ENCODE measurements at regions not wholly inside any gene's neighbourhood (a gene's known extent, or its start where the extent isn't known, plus 50 kb on each side); places are given as distances from the start of the nearest gene placed in this dataset.

DNA sequence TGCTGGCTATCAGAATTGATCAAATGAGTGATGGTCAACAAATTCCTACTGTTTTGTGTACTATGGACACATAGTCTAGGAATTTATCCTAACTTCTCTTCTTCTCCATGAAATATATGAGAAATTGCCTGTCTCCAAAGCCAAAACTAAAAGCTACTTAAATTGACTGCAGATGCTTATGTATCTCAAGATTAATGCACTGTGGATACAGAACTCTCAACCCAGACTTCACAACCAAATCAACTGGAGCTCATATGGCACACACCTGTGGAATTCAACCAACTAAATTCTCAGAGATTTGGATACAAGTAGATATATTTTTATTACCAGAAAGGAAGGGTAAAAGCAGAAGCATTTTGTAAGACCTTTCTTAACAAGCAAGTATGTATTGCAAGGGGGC lies 566.1 kb downstream of the LTN1 start:
- no peaks in the 10 kb centered on the region for H3K27me3 Mint-ChIP-seq (ENCODE audit: low read depth)
- no peaks in the 10 kb centered on the region for H3K9me3 Mint-ChIP-seq
- no peak for DNase-seq (ENCODE audit: low spot score)
- H3K36me3 Mint-ChIP-seq (ENCODE audit: low read depth), result no peaks in the 10 kb centered on the region
- no peak overlapping the region for H3K27ac Mint-ChIP-seq
- intact Hi-C loops (cut with micrococcal nuclease), result no loop called here
- no peaks in the 10 kb centered on the region for H3K4me1 Mint-ChIP-seq (ENCODE audit: low read depth)
- H3K4me3 Mint-ChIP-seq (ENCODE audit: low read depth), result no peak overlapping the region

GRCh38 chr21:28423521-28424190 lies 569.0 kb downstream of the LTN1 start:
- Mint-ChIP-seq H3K27me3 (ENCODE audit: low read depth) (no peaks in the 10 kb centered on the region), H3K4me1 (ENCODE audit: low read depth) (no peaks in the 10 kb centered on the region), H3K27ac (no peak overlapping the region), H3K4me3 (ENCODE audit: low read depth) (no peak overlapping the region), H3K36me3 (ENCODE audit: low read depth) (no peaks in the 10 kb centered on the region), H3K9me3 (no peaks in the 10 kb centered on the region)
- intact Hi-C loops (cut with micrococcal nuclease), result no loop called here
- no peak for DNase-seq (ENCODE audit: low spot score)

GRCh38 chr21:28421716-28422524 lies 570.8 kb downstream of the LTN1 start:
- Mint-ChIP-seq H3K27me3 (ENCODE audit: low read depth) (no peaks in the 10 kb centered on the region), H3K4me3 (ENCODE audit: low read depth) (no peak overlapping the region), H3K9me3 (no peaks in the 10 kb centered on the region), H3K27ac (no peak overlapping the region), H3K4me1 (ENCODE audit: low read depth) (no peaks in the 10 kb centered on the region), H3K36me3 (ENCODE audit: low read depth) (no peaks in the 10 kb centered on the region)
- intact Hi-C loops (cut with micrococcal nuclease), result no loop called here
- no peak for DNase-seq (ENCODE audit: low spot score)

DNA sequence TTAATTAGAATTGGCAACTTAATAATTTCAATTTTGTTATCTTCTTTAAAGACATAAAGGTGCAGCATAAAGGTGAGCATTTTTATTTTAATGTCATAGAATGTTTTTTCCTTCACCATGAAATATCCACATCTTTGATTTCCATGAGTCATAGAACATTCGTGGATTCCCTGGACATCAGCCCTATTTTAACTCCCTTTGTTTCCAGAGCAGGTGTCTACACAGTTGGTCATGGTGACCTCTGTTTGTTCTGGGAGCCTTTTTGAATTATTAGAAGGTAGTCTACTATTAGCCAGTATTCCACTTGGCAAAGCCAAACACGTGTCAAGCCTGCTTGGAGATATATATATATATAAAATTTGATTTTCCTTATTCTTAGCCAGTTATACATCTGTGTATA lies 572.9 kb downstream of the LTN1 start:
- H3K9me3 Mint-ChIP-seq, result no peaks in the 10 kb centered on the region
- H3K27ac Mint-ChIP-seq, result no peak overlapping the region
- no peak overlapping the region for H3K4me3 Mint-ChIP-seq (ENCODE audit: low read depth)
- intact Hi-C loops (cut with micrococcal nuclease), result no loop called here
- H3K4me1 Mint-ChIP-seq (ENCODE audit: low read depth), result no peaks in the 10 kb centered on the region
- H3K36me3 Mint-ChIP-seq (ENCODE audit: low read depth), result no peaks in the 10 kb centered on the region
- DNase-seq (ENCODE audit: low spot score), result no peak
- no peaks in the 10 kb centered on the region for H3K27me3 Mint-ChIP-seq (ENCODE audit: low read depth)

GRCh38 chr21:28418726-28419514 lies 573.8 kb downstream of the LTN1 start:
- Mint-ChIP-seq H3K4me3 (ENCODE audit: low read depth) (no peak overlapping the region), H3K36me3 (ENCODE audit: low read depth) (no peaks in the 10 kb centered on the region), H3K4me1 (ENCODE audit: low read depth) (no peaks in the 10 kb centered on the region), H3K27me3 (ENCODE audit: low read depth) (no peaks in the 10 kb centered on the region), H3K27ac (no peak overlapping the region), H3K9me3 (no peaks in the 10 kb centered on the region)
- no peak for DNase-seq (ENCODE audit: low spot score)
- intact Hi-C loops (cut with micrococcal nuclease), result no loop called here

DNA sequence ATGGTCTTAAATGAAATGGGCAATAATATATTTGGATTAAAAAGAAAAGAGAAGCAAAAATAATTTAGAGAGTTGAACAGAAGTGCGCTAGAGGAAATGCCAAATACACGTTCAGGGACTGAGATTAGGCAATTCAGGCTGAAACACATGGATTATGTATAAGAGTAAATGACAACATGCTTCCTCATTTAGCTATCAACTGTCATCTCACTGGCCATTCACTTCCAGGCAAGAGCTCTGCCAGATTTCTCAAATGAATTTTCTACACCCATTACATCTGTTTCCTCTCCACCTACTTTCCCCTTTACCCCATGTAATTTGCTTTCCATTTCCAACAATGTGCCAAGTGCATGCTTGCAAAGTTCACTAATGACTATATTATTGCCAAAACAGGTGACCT lies 582.4 kb downstream of the LTN1 start:
- no peaks in the 10 kb centered on the region for H3K9me3 Mint-ChIP-seq
- DNase-seq (ENCODE audit: low spot score), result no peak
- intact Hi-C loops (cut with micrococcal nuclease), result no loop called here
- no peaks in the 10 kb centered on the region for H3K36me3 Mint-ChIP-seq (ENCODE audit: low read depth)
- H3K4me1 Mint-ChIP-seq (ENCODE audit: low read depth), result no peaks in the 10 kb centered on the region
- H3K27ac Mint-ChIP-seq, result no peak overlapping the region
- H3K27me3 Mint-ChIP-seq (ENCODE audit: low read depth), result no peaks in the 10 kb centered on the region
- no peak overlapping the region for H3K4me3 Mint-ChIP-seq (ENCODE audit: low read depth)

DNA sequence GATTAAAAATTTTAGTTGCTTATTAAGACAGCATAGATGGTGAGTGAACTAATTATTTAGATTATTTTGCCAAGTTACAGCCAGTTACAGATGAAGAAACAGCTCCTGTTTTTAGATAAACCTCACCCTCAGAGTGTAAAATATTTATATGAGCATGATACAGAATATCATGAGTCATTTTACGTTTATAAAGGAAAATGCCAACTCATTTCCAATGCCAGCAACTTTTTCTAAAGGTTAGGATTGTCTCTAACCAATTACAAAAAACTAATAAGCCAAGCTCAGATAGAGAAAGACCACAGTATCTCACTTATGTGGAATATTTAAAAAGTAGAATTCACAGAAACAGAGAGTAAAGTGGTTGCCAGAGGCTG lies 590.1 kb downstream of the LTN1 start:
- H3K27ac Mint-ChIP-seq, result no peak overlapping the region

GRCh38 chr21:28397040-28397439 lies 595.6 kb downstream of the LTN1 start:
- Mint-ChIP-seq H3K27me3 (ENCODE audit: low read depth) (no peaks in the 10 kb centered on the region), H3K36me3 (ENCODE audit: low read depth) (no peaks in the 10 kb centered on the region), H3K4me3 (ENCODE audit: low read depth) (no peak overlapping the region), H3K27ac (no peak overlapping the region), H3K9me3 (peaks cover 4% of the 10 kb centered on the region), H3K4me1 (ENCODE audit: low read depth) (no peaks in the 10 kb centered on the region)
- intact Hi-C loops (cut with micrococcal nuclease), result no loop called here
- DNase-seq (ENCODE audit: low spot score), result no peak

More for the DNA sequence above, 590.1 kb downstream of the LTN1 start:
- no peak for DNase-seq (ENCODE audit: low spot score)
- H3K36me3 Mint-ChIP-seq (ENCODE audit: low read depth), result no peaks in the 10 kb centered on the region
- no peaks in the 10 kb centered on the region for H3K4me1 Mint-ChIP-seq (ENCODE audit: low read depth)
- no peaks in the 10 kb centered on the region for H3K27me3 Mint-ChIP-seq (ENCODE audit: low read depth)
- H3K4me3 Mint-ChIP-seq (ENCODE audit: low read depth), result no peak overlapping the region
- intact Hi-C loops (cut with micrococcal nuclease), result no loop called here
- peaks cover 3% of the 10 kb centered on the region for H3K9me3 Mint-ChIP-seq

- intact Hi-C loops (cut with micrococcal nuclease), result no loop called here
These were observed 596.3 kb downstream of the LTN1 start for GRCh38 chr21:28396421-28396820.

GRCh38 chr21:28393279-28393678 lies 599.4 kb downstream of the LTN1 start:
- Mint-ChIP-seq H3K4me1 (ENCODE audit: low read depth) (no peaks in the 10 kb centered on the region), H3K27me3 (ENCODE audit: low read depth) (no peaks in the 10 kb centered on the region), H3K4me3 (ENCODE audit: low read depth) (no peak overlapping the region), H3K9me3 (peaks cover 4% of the 10 kb centered on the region), H3K27ac (no peak overlapping the region), H3K36me3 (ENCODE audit: low read depth) (no peaks in the 10 kb centered on the region)
- intact Hi-C loops (cut with micrococcal nuclease), result no loop called here
- no peak for DNase-seq (ENCODE audit: low spot score)

More at GRCh38 chr21:28396421-28396820, 596.3 kb downstream of the LTN1 start:
- H3K36me3 Mint-ChIP-seq (ENCODE audit: low read depth), result no peaks in the 10 kb centered on the region
- no peak overlapping the region for H3K27ac Mint-ChIP-seq
- no peak for DNase-seq (ENCODE audit: low spot score)
- peaks cover 4% of the 10 kb centered on the region for H3K9me3 Mint-ChIP-seq
- H3K4me1 Mint-ChIP-seq (ENCODE audit: low read depth), result no peaks in the 10 kb centered on the region
- no peaks in the 10 kb centered on the region for H3K27me3 Mint-ChIP-seq (ENCODE audit: low read depth)
- H3K4me3 Mint-ChIP-seq (ENCODE audit: low read depth), result no peak overlapping the region

GRCh38 chr21:28391938-28392849 lies 600.5 kb downstream of the LTN1 start:
- Mint-ChIP-seq H3K4me3 (ENCODE audit: low read depth) (no peak overlapping the region), H3K27me3 (ENCODE audit: low read depth) (no peaks in the 10 kb centered on the region), H3K9me3 (no peaks in the 10 kb centered on the region), H3K36me3 (ENCODE audit: low read depth) (no peaks in the 10 kb centered on the region), H3K27ac (no peak overlapping the region), H3K4me1 (ENCODE audit: low read depth) (no peaks in the 10 kb centered on the region)
- no peak for DNase-seq (ENCODE audit: low spot score)
- intact Hi-C loops (cut with micrococcal nuclease), result no loop called here

DNA sequence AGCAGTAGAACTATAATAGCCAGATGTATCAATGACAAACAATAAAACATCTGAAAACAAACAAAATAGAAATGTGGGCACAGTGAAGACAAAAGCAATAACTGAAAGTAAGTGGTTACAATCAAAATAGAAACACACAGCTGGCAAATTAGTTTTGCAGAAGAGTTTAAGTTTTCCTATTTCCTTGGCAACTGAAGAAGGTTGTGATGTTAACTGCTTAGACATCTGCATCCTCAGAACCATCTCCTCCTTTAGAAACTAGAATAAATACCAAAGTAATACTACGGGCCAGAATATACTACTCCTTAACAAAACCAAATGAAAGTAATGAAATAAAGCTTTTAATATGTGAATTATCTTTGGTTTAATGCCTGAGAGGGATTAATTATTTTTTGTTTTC lies 605.5 kb downstream of the LTN1 start:
- H3K27me3 Mint-ChIP-seq (ENCODE audit: low read depth), result no peaks in the 10 kb centered on the region
- H3K9me3 Mint-ChIP-seq, result no peaks in the 10 kb centered on the region
- intact Hi-C loops (cut with micrococcal nuclease), result no loop called here
- H3K36me3 Mint-ChIP-seq (ENCODE audit: low read depth), result no peaks in the 10 kb centered on the region
- H3K4me3 Mint-ChIP-seq (ENCODE audit: low read depth), result no peak overlapping the region
- H3K4me1 Mint-ChIP-seq (ENCODE audit: low read depth), result no peaks in the 10 kb centered on the region
- no peak for DNase-seq (ENCODE audit: low spot score)
- H3K27ac Mint-ChIP-seq, result no peak overlapping the region
